Right atrium auricular region (tissue), 2 donors: ENCODE measurements at regions not wholly inside any gene's neighbourhood (a gene's known extent, or its start where the extent isn't known, plus 50 kb on each side); places are given as distances from the start of the nearest gene placed in this dataset.

Source experiments
- DNase-seq: peaks from one replicate; pipeline ENCODE4 v3.0.0-alpha.2; 2019; ENCODE audit warnings: low spot score
- H3K27ac ChIP-seq, 2 donors: fragments of 200-600 bp; sonication (generic); 1 replicate in 1 of 2; 2 replicates in 1 of 2; pipeline ENCODE4 v1.5.1; 2016 to 2019
- H3K27me3 ChIP-seq, 2 donors: fragments of 200-600 bp; sonication (generic); one replicate each; pipeline versions ENCODE4 v1.5.1 to v1.6.0; 2017 to 2019
- H3K36me3 ChIP-seq: fragments of 200-600 bp; sonication (generic); one replicate; pipeline ENCODE4 v1.5.1; 2016
- H3K4me1 ChIP-seq, 2 donors: fragments of 200-600 bp; sonication (generic); one replicate each; pipeline versions ENCODE4 v1.5.1 to v1.6.0; 2017 to 2019
- H3K4me3 ChIP-seq, 2 donors: fragments of 200-600 bp; sonication (generic); 1 replicate in 1 of 2; 2 replicates in 1 of 2; pipeline ENCODE4 v1.5.1; 2017 to 2019; ENCODE audit warnings: mild to moderate bottlenecking in 1 of 2, moderate library complexity in 1 of 2
- H3K9me3 ChIP-seq, 2 donors: fragments of 200-600 bp; sonication (generic); one replicate each; pipeline ENCODE4 v1.5.1; 2019
- CTCF ChIP-seq, 2 donors: fragments of 200-600 bp; sonication (generic); IDR thresholded peaks; one replicate each; pipeline ENCODE4 v1.5.1; 2019; ENCODE audit warnings: antibody characterized with exemption in 2 of 2

GRCh38 chr13:31964168-31964567 lies 67.4 kb upstream of the FRY start:
- no peaks in the 10 kb centered on the region for H3K9me3 ChIP-seq
- no peaks in the 10 kb centered on the region for H3K36me3 ChIP-seq
- no peak overlapping the region for H3K4me3 ChIP-seq
- DNase-seq: no peak
- H3K27ac ChIP-seq: no peak overlapping the region
- no peak for TF ChIP-seq CTCF (IDR thresholded peaks at IDR 0.05)
- H3K4me1 ChIP-seq: peaks cover 0 to 27% of the 10 kb centered on the region in 2 donors
- no peaks in the 10 kb centered on the region for H3K27me3 ChIP-seq

- H3K27ac ChIP-seq: peak overlapping the region in 1 of 2 donors; percentile 15
- no peak overlapping the region for H3K4me3 ChIP-seq
- H3K4me1 ChIP-seq: peaks cover 0 to 36% of the 10 kb centered on the region in 2 donors
- TF ChIP-seq CTCF (IDR thresholded peaks at IDR 0.05): no peak
- no peaks in the 10 kb centered on the region for H3K9me3 ChIP-seq
- no peaks in the 10 kb centered on the region for H3K27me3 ChIP-seq
- DNase-seq: no peak
- H3K36me3 ChIP-seq: no peaks in the 10 kb centered on the region
Observed at GRCh38 chr13:31965361-31966066, 66.1 kb upstream of the FRY start.

- Histone ChIP-seq H3K27ac (no peak overlapping the region), H3K4me3 (no peak overlapping the region), H3K9me3 (no peaks in the 10 kb centered on the region), H3K36me3 (no peaks in the 10 kb centered on the region), H3K4me1 (peaks cover 0 to 42% of the 10 kb centered on the region in 2 donors), H3K27me3 (no peaks in the 10 kb centered on the region)
- DNase-seq: no peak
- no peak for TF ChIP-seq CTCF (IDR thresholded peaks at IDR 0.05)
Observed at GRCh38 chr13:31967155-31967554, 64.4 kb upstream of the FRY start.

GRCh38 chr13:31968473-31968872 lies 63.1 kb upstream of the FRY start:
- Histone ChIP-seq H3K27ac (no peak overlapping the region), H3K9me3 (no peaks in the 10 kb centered on the region), H3K4me3 (no peak overlapping the region), H3K4me1 (peaks cover 0 to 47% of the 10 kb centered on the region in 2 donors), H3K36me3 (no peaks in the 10 kb centered on the region), H3K27me3 (no peaks in the 10 kb centered on the region)
- TF ChIP-seq CTCF (IDR thresholded peaks at IDR 0.05): no peak
- no peak for DNase-seq

- no peak for TF ChIP-seq CTCF (IDR thresholded peaks at IDR 0.05)
- no peak overlapping the region for H3K4me3 ChIP-seq
- peaks cover 0 to 41% of the 10 kb centered on the region in 2 donors for H3K4me1 ChIP-seq
- no peaks in the 10 kb centered on the region for H3K36me3 ChIP-seq
- no peak for DNase-seq
- H3K9me3 ChIP-seq: no peaks in the 10 kb centered on the region
- peak overlapping the region in 1 of 2 donors; percentile 60 for H3K27ac ChIP-seq
- no peaks in the 10 kb centered on the region for H3K27me3 ChIP-seq
Observed at GRCh38 chr13:31970231-31970930, 61.2 kb upstream of the FRY start.
